ENCODE measurements at regions not wholly inside any gene's neighbourhood (a gene's known extent, or its start where the extent isn't known, plus 50 kb on each side); places are given as distances from the start of the nearest gene placed in this dataset.

- no peak for DNase-seq
Observed at GRCh38 chr13:73231471-73231870, 172.7 kb downstream of the KLF5 start.

- no peak for DNase-seq
Observed at GRCh38 chr13:73230716-73231115, 171.9 kb downstream of the KLF5 start.

GRCh38 chr13:73228546-73228945 lies 169.7 kb downstream of the KLF5 start:
- DNase-seq = no peak

- no peak for DNase-seq
Observed at GRCh38 chr13:73225990-73226389, 167.2 kb downstream of the KLF5 start.

- no peak for DNase-seq
Observed at GRCh38 chr13:73224703-73225102, 165.9 kb downstream of the KLF5 start.

GRCh38 chr13:73223372-73223781 lies 164.6 kb downstream of the KLF5 start:
- no peak for DNase-seq

GRCh38 chr13:73222627-73223305 lies 164.0 kb downstream of the KLF5 start:
- DNase-seq = no peak

- no peak for DNase-seq
Observed at GRCh38 chr13:73220966-73221720, 162.3 kb downstream of the KLF5 start.

GRCh38 chr13:73218181-73218580 lies 159.4 kb downstream of the KLF5 start:
- no peak for DNase-seq

GRCh38 chr13:73216381-73216831 lies 157.6 kb downstream of the KLF5 start:
- DNase-seq = no peak

- no peak for DNase-seq
Observed at GRCh38 chr13:73215823-73216222, 157.0 kb downstream of the KLF5 start.

GRCh38 chr13:73212482-73212881 lies 153.7 kb downstream of the KLF5 start:
- no peak for DNase-seq

- no peak for DNase-seq
Observed at GRCh38 chr13:73210218-73210883, 151.5 kb downstream of the KLF5 start.

GRCh38 chr13:73204952-73205351 lies 146.1 kb downstream of the KLF5 start:
- no peak for DNase-seq

- no peak for DNase-seq
Observed at GRCh38 chr13:73201626-73202025, 142.8 kb downstream of the KLF5 start.

- DNase-seq = no peak
Observed at GRCh38 chr13:73198991-73199411, 140.2 kb downstream of the KLF5 start.

GRCh38 chr13:73195091-73195490 lies 136.3 kb downstream of the KLF5 start:
- no peak for DNase-seq

- no peak for DNase-seq
Observed at GRCh38 chr13:73194310-73194709, 135.5 kb downstream of the KLF5 start.

GRCh38 chr13:73193554-73193953 lies 134.7 kb downstream of the KLF5 start:
- no peak for DNase-seq

GRCh38 chr13:73190477-73190876 lies 131.7 kb downstream of the KLF5 start:
- DNase-seq = no peak

- no peak for DNase-seq
Observed at GRCh38 chr13:73189776-73190175, 131.0 kb downstream of the KLF5 start.

- no peak for DNase-seq
Observed at GRCh38 chr13:73189362-73189761, 130.6 kb downstream of the KLF5 start.

- no peak for DNase-seq
Observed at GRCh38 chr13:73187106-73187505, 128.3 kb downstream of the KLF5 start.

Measured in right kidney (tissue), 1 donor.